ENCODE measurements at regions not wholly inside any gene's neighbourhood (a gene's known extent, or its start where the extent isn't known, plus 50 kb on each side); places are given as distances from the start of the nearest gene placed in this dataset.

- H3K27ac ChIP-seq, result no peak overlapping the region
- TF ChIP-seq ZFX (IDR thresholded peaks at IDR 0.05), result no peak
- TF ChIP-seq CTCF (conservative IDR thresholded peaks at IDR 0.05), result no peak
Observed at GRCh38 chr13:40165316-40165932, 501.0 kb downstream of the FOXO1 start.

- no peak for TF ChIP-seq ZFX (IDR thresholded peaks at IDR 0.05)
- TF ChIP-seq CTCF (conservative IDR thresholded peaks at IDR 0.05), result no peak
Observed at GRCh38 chr13:40167327-40167726, 499.1 kb downstream of the FOXO1 start.

GRCh38 chr13:40168425-40169166 is 497.8 kb downstream of the FOXO1 start:
- no peak overlapping the region for H3K27ac ChIP-seq
- TF ChIP-seq CTCF (conservative IDR thresholded peaks at IDR 0.05), result no peak
- no peak for TF ChIP-seq ZFX (IDR thresholded peaks at IDR 0.05)

More at GRCh38 chr13:40167327-40167726, 499.1 kb downstream of the FOXO1 start:
- no peak overlapping the region for H3K27ac ChIP-seq

- TF ChIP-seq CTCF (conservative IDR thresholded peaks at IDR 0.05) (no peak), ZFX (IDR thresholded peaks at IDR 0.05) (no peak)
- no peak overlapping the region for H3K27ac ChIP-seq
Observed at GRCh38 chr13:40169476-40169875, 497.0 kb downstream of the FOXO1 start.

- TF ChIP-seq CTCF (conservative IDR thresholded peaks at IDR 0.05), result no peak
- no peak for TF ChIP-seq ZFX (IDR thresholded peaks at IDR 0.05)
- no peak overlapping the region for H3K27ac ChIP-seq
Observed at GRCh38 chr13:40170091-40170490, 496.4 kb downstream of the FOXO1 start.

GRCh38 chr13:40170982-40171381 is 495.5 kb downstream of the FOXO1 start:
- H3K27ac ChIP-seq, result no peak overlapping the region
- TF ChIP-seq CTCF (conservative IDR thresholded peaks at IDR 0.05) (no peak), ZFX (IDR thresholded peaks at IDR 0.05) (no peak)

- H3K27ac ChIP-seq, result no peak overlapping the region
- no peak for TF ChIP-seq ZFX (IDR thresholded peaks at IDR 0.05)
- TF ChIP-seq CTCF (conservative IDR thresholded peaks at IDR 0.05), result no peak
Observed at GRCh38 chr13:40171566-40171965, 494.9 kb downstream of the FOXO1 start.

Measured in C4-2B (cell line).